DMS53 (cell line): ENCODE measurements at regions not wholly inside any gene's neighbourhood (a gene's known extent, or its start where the extent isn't known, plus 50 kb on each side); places are given as distances from the start of the nearest gene placed in this dataset.
A peak's percentile ranks its signal among the peaks of the same experiment; 100 is the strongest.

Experiments
- DNase-seq: peaks from one replicate; lab custom pipeline; 2025; lab: John Stamatoyannopoulos, UW

DNA sequence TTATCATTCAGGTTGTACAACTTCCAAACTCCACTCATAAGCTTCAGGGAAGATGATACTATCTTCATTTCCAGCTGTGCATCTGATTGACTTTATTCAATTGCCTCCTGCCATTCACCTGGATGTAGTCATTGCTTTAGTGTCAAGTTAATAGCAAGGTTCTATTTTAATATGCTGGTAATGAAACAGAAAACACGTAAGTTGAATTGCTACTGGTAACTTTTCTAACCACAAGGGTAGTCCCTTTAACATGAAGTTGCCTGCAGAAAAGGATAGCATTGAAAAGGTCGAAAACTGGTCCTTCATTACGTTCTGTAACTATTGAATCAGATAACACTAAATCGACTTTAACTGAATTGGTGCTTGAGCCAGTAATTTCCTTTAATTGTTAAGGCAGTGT lies 459.4 kb upstream of the CDH6 start:
- no peak for DNase-seq

DNA sequence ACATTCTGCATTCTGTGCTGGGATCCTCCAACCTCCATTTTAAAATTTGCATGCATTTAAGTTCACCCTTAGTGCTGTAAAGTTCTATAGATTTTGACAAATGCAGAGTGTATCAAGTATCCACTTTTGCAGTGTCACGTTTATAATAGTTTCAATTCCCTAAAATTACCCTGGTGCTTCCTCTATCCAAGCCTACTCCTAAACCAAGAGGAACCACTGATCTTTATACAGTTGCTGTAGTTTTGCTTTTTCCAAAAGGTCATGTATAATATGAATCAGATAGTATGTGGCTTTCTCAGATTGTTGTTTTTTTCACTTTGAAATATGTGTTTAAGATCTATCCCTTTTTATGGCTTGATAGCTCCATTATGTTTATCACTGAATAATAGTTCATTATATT lies 468.4 kb upstream of the CDH6 start:
- DNase-seq = no peak

DNA sequence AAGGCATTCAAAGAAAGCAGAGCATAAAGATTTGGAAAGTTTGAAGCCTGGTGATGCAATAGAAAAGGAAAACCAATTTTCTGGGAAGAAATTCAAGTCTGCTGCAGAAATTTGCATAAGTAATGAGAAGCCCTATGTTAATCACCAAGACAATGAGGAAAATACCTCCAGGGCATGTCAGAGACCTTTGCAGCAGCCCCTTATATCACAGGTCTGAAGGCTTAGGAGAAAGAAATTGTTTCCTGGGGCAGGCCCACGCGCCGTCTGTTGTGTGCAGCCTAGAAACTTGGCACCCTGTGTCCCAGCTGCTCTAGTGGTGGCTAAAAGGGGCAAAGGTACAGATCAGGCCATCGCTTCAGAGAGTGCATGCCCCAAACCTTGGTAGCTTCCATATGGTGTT lies 495.3 kb upstream of the CDH6 start:
- no peak for DNase-seq

DNA sequence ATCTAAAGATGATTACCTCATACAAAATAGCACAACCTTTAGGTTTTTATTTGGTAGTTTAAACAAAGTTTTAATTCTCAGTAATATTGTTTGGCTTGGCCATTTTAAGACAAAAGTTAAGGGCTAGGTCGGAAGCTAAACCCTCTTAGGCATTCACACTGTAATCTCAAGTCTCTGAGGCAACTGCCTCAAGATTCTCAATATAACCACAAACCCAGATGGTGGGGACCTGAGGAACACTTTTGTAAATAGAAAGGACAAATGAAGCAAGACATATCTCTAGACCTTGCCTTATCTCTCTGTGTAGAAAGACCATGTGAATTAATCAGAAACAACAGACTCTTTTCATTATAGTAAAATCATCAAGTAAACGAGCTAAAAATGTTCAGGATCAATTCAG lies 500.2 kb upstream of the CDH6 start:
- peak; percentile 42 for DNase-seq

DNA sequence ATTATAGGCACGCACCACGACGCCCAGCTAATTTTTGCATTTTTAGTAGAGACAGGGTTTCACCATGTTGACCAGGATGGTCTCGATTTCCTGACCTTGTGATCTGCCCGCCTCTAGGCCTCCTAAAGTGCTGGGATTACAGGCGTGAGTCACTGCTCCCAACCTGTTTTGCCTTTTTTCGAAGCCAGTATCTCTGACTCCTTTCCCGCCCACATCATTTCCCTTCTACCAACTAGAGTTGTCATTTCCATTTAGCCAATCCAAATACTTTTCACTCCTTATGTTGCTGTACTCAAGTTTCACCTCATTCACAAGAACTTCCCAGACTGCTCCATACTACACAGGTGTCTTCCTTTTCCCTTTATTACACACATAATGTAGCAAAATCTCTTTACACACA lies 502.6 kb upstream of the CDH6 start:
- DNase-seq = peak; percentile 89

DNA sequence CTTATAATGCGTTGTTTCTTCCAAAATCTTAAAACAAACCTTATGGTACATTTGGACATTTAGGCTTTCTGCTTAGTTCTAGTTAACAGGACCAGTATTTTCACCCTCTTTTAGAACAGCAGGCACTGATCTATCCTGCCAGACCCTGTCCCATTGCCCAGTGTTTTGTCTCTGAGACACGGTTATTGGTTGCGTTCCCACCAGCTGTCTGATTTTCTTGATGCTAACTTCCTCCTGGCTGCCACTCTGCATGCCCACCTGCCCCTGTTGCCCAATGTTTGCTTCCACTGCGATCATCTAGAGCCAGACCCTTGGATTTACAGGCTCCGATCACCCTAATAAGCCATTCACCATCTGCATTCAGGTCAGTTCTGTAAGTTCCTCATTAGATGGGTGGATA lies 506.0 kb upstream of the CDH6 start:
- no peak for DNase-seq

DNA sequence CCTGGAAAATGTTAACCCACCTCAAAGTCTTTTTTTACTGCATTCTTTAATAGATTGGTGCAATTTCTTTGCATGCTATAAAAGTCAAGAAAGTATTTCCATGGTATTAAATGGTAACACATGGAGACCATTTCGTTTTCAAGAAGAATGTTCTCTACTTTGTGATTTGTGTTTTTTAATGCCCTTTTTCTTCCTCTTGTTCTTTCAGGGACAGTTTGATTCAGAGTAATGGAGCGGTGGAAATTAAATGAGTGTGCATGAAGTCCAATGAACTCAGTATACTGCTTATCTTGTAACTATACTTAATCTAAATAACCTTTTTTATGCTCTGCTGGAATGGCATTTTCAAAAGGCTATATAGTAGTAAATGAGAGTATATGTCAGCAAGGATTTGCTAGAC lies 507.0 kb upstream of the CDH6 start:
- no peak for DNase-seq

DNA sequence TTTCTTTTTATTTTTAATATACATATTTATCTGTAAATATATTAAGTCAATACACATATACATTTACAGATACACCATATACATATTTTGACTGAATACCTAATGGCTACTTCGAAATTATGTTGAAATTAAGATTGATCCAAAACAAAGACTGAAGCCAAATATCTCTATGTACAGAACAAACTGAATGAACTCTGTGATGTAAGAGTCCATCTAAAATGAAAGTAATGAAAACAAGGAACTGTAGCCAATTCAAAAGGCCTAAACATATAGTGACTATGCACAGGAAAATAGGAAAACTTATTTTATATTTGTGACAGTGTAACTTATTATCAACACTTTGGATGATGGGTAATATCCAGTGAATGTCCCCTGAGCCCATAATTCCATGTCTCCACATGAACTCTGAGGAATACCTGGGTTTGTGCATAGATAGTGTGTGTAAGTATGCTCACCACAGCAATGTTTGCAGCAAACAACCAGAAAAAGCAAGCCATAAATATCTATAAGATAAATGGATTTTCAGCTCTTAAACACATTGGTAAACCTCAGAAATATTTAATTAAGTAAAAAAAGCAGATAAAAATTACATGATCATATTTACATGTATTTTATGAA lies 517.2 kb upstream of the CDH6 start:
- peak; percentile 1 for DNase-seq

DNA sequence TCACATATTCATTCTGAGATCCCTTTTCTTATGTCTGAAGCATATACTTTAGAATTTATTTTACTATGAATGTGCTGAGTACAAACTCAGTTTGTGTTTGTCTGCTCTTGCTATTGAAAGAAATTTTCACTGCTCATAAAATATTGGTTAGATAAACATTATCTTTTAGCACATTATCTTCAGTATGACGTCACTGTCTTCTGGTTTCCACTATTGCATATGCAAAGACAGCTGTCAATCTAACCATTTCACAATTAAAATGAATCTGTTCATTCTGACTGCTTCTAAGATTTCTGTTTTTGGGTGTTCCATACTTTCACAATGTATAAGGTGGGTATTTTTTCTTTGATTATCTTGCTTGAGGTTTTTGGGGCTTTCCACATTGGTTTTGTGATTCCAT lies 526.2 kb upstream of the CDH6 start:
- DNase-seq = no peak

DNA sequence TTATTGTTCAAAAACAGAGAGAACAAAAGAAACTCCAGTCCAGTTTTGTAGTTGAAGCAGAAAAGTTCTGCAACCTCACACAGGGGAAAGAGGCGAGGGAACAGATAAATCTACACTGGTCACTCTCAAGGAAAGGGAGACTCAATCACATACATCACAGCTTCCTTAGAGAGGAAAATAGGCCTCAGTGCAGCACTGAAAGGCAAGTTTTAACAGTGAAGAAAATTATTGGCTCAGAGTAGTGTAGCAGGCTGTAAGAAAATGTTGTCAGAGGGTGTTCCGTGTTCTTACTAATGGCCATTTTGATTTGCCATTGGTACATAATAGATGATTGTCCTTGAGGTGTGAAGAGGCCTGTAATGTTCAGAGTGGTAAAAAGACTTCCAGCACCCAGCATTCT lies 530.0 kb upstream of the CDH6 start:
- no peak for DNase-seq

DNA sequence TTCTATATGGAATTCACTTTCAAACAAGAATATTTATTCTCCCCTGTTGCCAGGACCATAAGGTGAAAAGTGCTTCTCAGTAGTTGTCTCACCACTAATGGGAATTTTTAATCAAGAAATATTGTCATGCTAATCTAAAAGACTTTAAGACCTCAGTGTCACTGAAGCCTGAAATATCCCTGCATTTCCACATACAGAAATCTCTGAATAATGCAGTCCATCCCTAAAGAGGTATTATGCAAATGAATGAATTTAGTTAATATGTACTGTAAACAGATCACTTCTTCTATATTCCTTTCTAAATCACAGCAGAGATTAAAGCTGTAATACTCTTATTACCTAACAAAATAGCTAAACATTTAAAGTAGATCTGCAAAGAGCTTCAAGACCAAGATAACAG lies 531.1 kb upstream of the CDH6 start:
- DNase-seq = no peak

DNA sequence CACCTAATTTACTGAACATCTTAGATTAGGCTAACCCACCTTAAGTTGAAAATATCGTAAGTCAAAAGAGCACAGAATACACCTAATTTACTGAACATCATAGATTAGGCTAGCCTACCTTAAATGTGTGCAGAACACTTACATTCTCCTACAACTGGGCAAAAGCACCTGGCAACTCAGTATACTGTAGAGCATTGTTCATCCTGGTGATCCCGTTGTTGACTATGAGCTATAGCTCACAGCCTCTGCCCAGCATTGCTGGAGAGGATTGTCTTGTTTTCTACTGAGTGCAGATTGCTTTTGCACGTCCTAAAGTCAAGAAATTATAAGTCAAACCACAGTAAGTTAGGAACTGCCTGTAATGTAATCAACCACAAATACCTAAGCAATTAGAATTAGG lies 531.8 kb upstream of the CDH6 start:
- DNase-seq = no peak

DNA sequence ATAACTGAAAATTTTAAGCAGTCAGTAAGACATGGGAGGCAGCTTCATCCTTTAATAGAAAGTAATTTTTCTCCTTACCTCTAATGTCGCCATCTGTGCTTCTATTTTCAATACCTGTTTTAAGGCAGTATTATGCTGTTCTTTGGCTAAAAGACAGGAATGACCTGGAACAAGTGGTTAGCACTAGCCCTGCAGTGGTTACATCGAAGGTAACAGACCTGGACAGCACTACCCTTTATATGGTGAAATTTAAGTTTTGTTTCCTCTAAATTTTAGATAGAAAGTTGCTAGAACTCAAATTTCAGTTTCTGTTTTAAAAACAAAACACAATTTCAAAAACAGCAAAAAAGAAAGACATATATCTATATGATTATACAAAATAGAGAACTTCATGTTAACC lies 534.1 kb upstream of the CDH6 start:
- no peak for DNase-seq

DNA sequence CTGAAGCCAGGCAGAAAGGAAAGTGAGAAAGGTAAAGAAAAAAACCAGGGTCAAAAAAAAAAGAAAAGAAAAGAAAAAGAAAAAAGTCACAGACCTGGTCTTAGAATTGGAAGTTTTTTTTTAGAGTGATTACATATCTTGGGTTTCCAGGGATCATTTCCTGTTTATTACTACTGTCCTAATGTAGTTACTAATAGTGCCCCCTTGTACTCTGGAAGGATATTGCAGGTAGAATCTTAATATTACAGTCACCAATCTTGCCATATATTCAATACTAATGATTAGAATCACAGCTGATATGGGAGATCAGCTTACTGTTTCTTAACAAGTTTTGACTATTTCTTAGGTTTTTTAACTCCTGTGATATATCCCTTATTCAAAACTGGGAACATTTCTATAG lies 543.2 kb upstream of the CDH6 start:
- peak; percentile 39 for DNase-seq

DNA sequence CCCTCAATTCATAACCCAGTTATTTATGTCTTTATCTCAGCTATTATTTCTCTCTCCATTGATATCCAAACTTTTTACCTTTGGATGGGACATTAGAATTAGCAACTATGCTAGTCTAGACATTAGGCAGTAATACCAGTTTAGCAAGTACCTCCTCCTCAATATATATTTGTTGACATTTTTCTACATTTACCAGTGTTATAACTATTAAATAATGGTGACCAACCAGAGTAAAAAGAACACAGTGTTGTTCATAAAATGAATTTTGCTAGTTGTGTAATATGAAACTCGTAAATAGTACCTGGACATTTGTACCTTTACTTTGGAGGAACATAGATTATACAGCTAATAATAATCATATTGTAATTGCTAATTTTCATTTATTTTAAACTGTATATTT lies 554.6 kb upstream of the CDH6 start:
- DNase-seq = no peak

DNA sequence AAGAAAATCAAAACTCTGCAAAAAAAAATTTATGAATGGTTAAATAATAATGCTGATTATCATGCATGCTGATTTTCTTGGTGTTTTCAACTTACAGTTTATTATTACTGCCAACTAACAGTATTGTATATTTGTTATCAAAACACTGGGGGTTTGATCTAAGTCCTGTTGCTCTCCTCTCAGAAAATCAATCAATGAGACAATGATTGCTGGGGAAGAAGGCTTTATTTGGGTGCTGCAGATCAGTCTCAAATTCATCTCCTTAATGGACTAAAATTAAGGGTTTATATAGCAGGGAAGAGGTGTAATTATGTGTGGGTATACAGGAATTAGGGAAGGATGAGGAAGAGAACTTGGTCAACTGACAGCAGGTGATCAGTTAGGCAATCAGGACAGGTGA lies 565.5 kb upstream of the CDH6 start:
- DNase-seq = no peak

DNA sequence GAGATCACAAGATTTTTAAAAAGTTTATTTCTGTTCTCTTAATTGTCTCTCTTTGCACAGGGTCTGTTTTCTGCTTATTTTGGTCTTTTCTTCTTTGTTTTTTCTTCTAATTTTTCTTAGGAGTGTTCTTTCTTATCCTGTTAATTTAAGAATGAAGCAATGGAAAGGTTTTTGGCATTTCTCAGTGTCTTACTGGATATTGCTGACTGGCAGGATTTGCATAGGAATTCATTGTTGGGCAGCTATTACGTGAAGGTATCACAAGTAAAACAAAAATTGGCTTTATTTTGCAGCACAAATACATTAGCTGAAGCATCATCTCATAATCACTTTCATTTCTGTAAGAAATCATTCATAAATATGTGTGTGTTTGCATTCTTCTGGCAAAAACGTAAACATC lies 566.9 kb upstream of the CDH6 start:
- no peak for DNase-seq

DNA sequence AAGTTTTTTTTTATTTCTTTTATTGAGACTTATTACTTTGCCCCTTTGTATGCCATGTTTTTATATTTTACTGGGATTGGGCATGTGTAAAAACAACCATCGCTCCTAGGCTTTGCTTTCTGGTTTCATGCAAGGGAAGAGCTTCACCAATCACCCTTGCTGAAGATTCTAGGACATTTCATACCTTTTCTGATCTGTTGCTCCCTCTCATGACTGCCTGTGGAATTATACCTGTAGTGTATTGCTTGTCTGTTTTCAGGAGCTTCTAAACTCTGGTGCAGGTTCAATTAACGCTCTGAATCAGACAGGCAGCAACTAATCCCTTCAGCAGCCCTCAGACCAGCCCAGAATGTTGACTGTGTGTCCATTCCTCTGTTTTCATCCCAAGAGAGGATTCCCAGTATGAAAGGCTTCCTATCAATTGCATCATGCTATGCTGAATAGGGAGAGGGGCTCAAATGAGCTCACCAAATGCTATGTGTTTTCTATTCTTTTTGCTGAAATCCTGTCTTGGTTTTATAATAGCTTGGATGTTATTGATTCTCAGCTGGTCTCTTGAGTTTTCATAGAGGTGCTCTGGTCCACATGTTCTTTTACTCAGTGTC lies 572.9 kb upstream of the CDH6 start:
- no peak for DNase-seq

DNA sequence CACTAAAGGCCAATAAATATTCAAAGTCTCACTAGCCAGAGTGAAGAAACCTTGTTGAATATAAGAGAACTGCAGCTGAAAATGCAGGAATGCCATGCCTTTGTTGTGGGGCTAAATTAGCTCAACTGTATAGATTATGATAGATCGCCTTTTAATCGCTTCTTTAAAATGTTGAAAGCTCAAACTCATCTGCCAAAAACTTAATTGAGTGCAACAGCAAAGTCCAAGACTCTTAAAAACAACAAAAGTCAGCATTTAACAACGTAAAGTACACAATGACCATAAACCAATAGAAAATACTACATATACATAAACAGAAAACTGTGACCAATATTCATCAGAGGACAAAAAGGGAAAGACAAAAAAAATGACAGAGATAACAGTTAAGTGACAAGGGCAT lies 585.0 kb upstream of the CDH6 start:
- no peak for DNase-seq

DNA sequence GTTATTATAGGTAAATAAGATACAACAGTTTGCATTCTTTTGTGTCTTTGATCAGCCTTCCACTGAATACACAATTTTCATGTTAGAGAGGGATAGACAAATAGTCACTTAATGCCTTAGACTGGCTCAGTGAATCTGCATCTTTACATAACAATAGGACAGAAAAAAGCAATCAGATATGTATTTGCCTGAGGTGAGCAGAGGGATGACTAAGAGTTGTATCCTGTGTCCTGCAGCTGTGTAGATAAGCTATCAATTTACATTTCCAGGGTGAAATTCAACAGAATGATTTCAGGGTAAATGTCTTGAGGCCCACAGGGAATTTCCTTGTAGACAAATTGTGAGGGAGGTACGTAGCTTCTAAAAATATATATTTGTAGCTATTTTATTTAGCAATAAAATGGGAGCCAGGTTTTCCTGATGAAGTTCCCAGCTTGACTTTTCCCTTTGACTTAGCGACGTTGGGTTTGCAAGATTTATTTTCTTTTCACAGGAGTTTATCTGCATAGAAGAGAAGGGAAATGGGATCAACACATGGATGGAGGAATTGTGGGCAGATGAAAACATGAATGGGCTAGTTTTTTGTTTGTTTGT lies 586.1 kb upstream of the CDH6 start:
- DNase-seq = peak; percentile 92

DNA sequence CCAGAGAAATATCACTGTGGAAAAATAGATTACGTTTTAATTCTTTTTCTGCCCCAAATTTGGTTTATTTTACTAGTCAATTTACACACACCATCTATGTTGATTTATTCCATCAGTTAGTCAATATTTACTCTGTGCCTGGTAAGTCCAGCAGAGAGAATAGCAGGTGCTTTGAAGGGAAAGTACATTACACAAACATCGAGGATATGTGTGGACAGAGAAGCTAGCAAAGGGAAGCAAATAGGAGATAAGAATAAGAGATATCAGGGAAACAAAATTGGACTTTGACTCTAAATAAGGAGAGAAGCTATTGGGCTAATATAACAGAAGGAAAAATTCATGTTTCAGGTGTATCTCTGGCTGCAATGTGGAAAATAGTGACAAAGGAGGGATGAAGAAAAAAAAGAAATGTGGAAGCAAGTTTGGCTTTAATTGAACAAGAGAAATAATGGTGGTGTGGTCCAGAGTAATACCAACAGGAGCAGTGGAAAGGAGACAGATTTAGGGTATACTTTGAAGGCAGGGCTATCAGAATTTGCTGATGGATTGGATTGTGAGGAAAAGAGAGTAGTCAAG lies 587.7 kb upstream of the CDH6 start:
- DNase-seq = peak; percentile 88

DNA sequence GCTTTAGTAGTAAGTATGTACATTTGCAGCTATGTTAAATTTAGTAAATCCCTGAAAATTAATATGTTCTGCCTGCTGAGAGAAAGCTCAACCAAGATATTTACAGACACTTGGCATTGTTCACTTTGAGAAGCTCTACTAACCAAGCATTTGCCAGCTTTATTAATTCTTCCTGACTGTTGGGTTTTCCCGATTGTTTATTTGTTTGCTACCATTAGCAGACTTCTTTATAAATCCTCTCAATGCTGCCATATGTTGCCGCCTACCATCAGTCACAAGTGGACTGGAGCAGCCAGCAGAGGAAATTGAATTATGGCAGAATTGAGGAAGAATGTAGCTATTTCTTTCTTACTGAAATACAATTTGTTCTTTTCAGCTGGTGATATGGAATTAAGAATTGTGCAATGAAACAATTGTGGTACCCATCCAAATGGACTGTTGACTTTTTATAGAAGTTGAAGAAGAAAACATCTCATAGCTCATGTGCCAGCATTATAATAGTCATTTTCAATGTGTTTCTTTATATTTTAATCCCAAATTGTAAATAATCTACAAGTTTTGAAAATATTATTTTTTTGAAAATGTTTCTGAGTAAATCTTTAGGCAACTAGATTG lies 588.7 kb upstream of the CDH6 start:
- peak; percentile 42 for DNase-seq

DNA sequence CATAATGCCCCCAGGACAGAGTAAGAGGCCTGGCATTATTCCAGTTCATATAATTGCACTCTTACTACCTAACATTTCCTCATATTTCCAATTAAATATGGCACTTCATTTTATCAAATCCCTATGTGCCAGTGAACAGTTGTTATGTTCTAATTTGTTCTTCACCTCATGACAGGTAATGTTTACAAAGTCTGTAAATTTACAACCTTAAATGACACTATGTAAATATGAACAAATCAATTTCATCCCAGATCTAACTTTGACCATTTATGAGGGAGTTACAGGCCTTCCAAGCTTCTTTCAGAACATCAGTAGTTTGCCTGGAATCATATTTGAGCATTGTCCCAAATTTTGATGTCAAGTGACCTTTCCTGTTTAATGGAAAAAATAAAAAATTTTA lies 592.6 kb upstream of the CDH6 start:
- no peak for DNase-seq
